Prostate gland (tissue), 2 donors: ENCODE measurements at regions not wholly inside any gene's neighbourhood (a gene's known extent, or its start where the extent isn't known, plus 50 kb on each side); places are given as distances from the start of the nearest gene placed in this dataset.

Source experiments
- DNase-seq: peaks from one replicate; pipeline ENCODE4 v3.0.0-alpha.2; 2019; ENCODE audit warnings: low spot score
- H3K27ac ChIP-seq, 2 donors: fragments of 200-600 bp; sonication (generic); 2 replicates each; pipeline ENCODE4 v1.5.1; 2017 to 2019
- H3K27me3 ChIP-seq: fragments of 200-600 bp; sonication (generic); replicated peaks from 2 replicates; pipeline ENCODE4 v1.5.1; 2019; ENCODE audit not compliant: insufficient read depth
- H3K36me3 ChIP-seq, 2 donors: fragments of 200-600 bp; sonication (generic); 1 replicate in 1 of 2; 2 replicates in 1 of 2; pipeline versions ENCODE4 v1.5.1 to v1.8.1; 2017 to 2019
- H3K4me1 ChIP-seq: fragments of 200-600 bp; sonication (generic); replicated peaks from 2 replicates; pipeline ENCODE4 v1.5.1; 2019
- H3K4me3 ChIP-seq, 2 donors: fragments of 200-600 bp; sonication (generic); 2 replicates each; pipeline ENCODE4 v1.5.1; 2017 to 2019
- H3K9me3 ChIP-seq: fragments of 200-600 bp; sonication (generic); 2 replicates; pipeline ENCODE4 v1.5.1; 2017
- POLR2A ChIP-seq: fragments of 450-650 bp; IDR thresholded peaks from one replicate; pipeline ENCODE4 v1.6.1; 2016; ENCODE audit warnings: antibody characterized with exemption, mild to moderate bottlenecking
- POLR2AphosphoS5 ChIP-seq: sonication (generic); formaldehyde crosslinking; IDR thresholded peaks from one replicate; pipeline ENCODE4 v1.6.1; 2017; ENCODE audit warnings: antibody characterized with exemption
- WGBS: methylation state at CpG from one replicate; pipeline ENCODE4 v1.1.5; 2018; 5-methylcytosine and 5-hydroxymethylcytosine counted together
- intact Hi-C: fragments of 100-400 bp; cut with DNase I; formaldehyde crosslinking; loops from one replicate; pipeline ENCODE4 v1.14.2; 2022
- TF ChIP-seq, protein P1 (sequence below), 4 experiments: fragments of 200-600 bp in 2 of 4; fragments of 450-650 bp in 2 of 4; sonication (generic) in 2 of 4; IDR thresholded peaks; 1 replicate in 3 of 4; 2 replicates in 1 of 4; pipeline ENCODE4 v1.5.1; 2016 to 2019; ENCODE audit warnings: antibody characterized with exemption in 4 of 4, mild to moderate bottlenecking in 2 of 4, moderate library complexity in 2 of 4

- Histone ChIP-seq H3K36me3 (no peaks in the 10 kb centered on the region), H3K4me1 (no peaks in the 10 kb centered on the region), H3K9me3 (no peaks in the 10 kb centered on the region), H3K27ac (no peak overlapping the region), H3K27me3 (no peaks in the 10 kb centered on the region), H3K4me3 (no peak overlapping the region)
- no peak for DNase-seq
- intact Hi-C loops, result no loop called here
- no peak for TF ChIP-seq POLR2A
- TF ChIP-seq POLR2AphosphoS5, result no peak
- TF ChIP-seq, protein P1, sequence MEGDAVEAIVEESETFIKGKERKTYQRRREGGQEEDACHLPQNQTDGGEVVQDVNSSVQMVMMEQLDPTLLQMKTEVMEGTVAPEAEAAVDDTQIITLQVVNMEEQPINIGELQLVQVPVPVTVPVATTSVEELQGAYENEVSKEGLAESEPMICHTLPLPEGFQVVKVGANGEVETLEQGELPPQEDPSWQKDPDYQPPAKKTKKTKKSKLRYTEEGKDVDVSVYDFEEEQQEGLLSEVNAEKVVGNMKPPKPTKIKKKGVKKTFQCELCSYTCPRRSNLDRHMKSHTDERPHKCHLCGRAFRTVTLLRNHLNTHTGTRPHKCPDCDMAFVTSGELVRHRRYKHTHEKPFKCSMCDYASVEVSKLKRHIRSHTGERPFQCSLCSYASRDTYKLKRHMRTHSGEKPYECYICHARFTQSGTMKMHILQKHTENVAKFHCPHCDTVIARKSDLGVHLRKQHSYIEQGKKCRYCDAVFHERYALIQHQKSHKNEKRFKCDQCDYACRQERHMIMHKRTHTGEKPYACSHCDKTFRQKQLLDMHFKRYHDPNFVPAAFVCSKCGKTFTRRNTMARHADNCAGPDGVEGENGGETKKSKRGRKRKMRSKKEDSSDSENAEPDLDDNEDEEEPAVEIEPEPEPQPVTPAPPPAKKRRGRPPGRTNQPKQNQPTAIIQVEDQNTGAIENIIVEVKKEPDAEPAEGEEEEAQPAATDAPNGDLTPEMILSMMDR (IDR thresholded peaks at IDR 0.05), result no peak
These were observed 185.5 kb upstream of the NRSN1 start for GRCh38 chr6:23940466-23940865.

DNA sequence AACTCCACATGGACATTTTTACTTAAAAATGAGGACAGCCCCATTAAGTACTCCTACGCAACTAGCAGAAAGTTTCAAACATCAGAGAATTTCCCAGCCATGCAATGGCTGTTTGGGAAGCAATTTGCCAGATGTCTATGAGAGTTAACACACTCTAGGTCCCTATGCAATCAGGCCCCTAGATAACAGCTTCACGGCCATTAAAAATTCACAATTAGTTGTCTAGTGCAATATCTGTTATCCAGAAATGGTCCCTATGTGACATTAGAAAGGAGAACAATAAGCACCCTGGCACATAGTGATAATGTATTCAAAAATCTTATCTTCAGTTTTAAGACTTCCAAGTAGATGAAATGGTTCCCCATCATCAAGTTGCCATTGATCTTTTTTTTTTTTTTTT is 174.3 kb upstream of the NRSN1 start:
- Histone ChIP-seq H3K9me3 (no peaks in the 10 kb centered on the region), H3K27me3 (no peaks in the 10 kb centered on the region), H3K36me3 (no peaks in the 10 kb centered on the region), H3K4me1 (no peaks in the 10 kb centered on the region), H3K4me3 (no peak overlapping the region), H3K27ac (no peak overlapping the region)
- intact Hi-C loops, result no loop called here
- TF ChIP-seq, protein P1 (IDR thresholded peaks at IDR 0.05), result no peak
- TF ChIP-seq POLR2AphosphoS5 (no peak), POLR2A (no peak)
- no peak for DNase-seq
- WGBS, result 77% methylated on average over 2 of the region's 2 CpGs

DNA sequence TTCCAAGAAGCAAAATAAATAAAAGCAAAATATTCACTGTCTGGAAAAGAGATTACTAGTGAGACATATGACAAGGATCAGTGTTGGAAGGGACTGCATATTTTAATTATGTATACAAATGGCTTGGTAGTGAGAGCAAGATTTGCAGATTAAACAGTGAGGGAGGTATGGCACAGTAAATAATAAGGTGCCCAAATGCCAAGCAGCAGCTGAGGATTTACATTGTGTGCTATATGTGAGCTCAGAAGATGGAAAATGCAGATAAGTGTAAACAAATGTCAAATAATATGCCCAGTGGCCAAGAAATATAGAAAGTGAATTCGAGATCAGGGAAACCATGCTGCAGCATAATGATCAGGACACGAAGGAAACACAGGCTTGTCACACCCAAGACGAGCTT is 173.8 kb upstream of the NRSN1 start:
- Histone ChIP-seq H3K27ac (no peak overlapping the region), H3K4me1 (no peaks in the 10 kb centered on the region), H3K4me3 (no peak overlapping the region), H3K36me3 (no peaks in the 10 kb centered on the region), H3K27me3 (no peaks in the 10 kb centered on the region), H3K9me3 (no peaks in the 10 kb centered on the region)
- TF ChIP-seq, protein P1 (IDR thresholded peaks at IDR 0.05), result no peak
- WGBS, result 31% methylated on average over 3 of the region's 3 CpGs
- intact Hi-C loops, result no loop called here
- DNase-seq, result no peak

GRCh38 chr6:23953976-23954375 is 172.0 kb upstream of the NRSN1 start:
- 57% methylated on average over 3 of the region's 3 CpGs for WGBS
- no peak overlapping the region for H3K27ac ChIP-seq
- intact Hi-C loops, result no loop called here
- no peaks in the 10 kb centered on the region for H3K27me3 ChIP-seq
- H3K9me3 ChIP-seq, result no peaks in the 10 kb centered on the region
- no peaks in the 10 kb centered on the region for H3K36me3 ChIP-seq
- DNase-seq, result no peak
- TF ChIP-seq POLR2A (no peak), POLR2AphosphoS5 (no peak)
- TF ChIP-seq, protein P1 (IDR thresholded peaks at IDR 0.05), result no peak
- H3K4me1 ChIP-seq, result no peaks in the 10 kb centered on the region
- no peak overlapping the region for H3K4me3 ChIP-seq

DNA sequence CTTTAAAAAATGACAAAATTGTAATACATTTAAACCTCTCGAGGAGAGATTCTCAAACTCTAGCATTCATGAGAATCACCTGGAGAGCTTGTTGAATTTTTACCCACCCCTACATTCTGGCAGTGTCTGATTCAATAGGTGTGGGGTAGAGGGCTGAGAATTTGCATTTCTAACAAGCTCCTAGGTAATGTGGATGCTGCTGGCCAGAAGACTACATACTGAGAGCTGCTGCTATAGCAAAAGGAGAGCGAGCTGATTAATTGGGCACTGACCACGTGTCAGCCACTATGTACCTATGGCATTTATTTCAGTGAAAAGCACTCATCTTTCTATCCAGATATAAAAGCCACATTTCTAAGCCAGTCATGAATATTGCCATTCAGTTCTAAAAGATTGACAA is 169.0 kb upstream of the NRSN1 start:
- no peaks in the 10 kb centered on the region for H3K4me1 ChIP-seq
- DNase-seq, result no peak
- no peaks in the 10 kb centered on the region for H3K36me3 ChIP-seq
- 85% methylated on average over 3 of the region's 3 CpGs for WGBS
- TF ChIP-seq POLR2AphosphoS5, result no peak
- TF ChIP-seq, protein P1 (IDR thresholded peaks at IDR 0.05), result no peak
- TF ChIP-seq POLR2A, result no peak
- no peaks in the 10 kb centered on the region for H3K27me3 ChIP-seq
- H3K9me3 ChIP-seq, result no peaks in the 10 kb centered on the region
- intact Hi-C loops, result no loop called here
- no peak overlapping the region for H3K27ac ChIP-seq
- H3K4me3 ChIP-seq, result no peak overlapping the region
